CD14-positive monocyte (primary cell): ENCODE measurements at regions not wholly inside any gene's neighbourhood (a gene's known extent, or its start where the extent isn't known, plus 50 kb on each side); places are given as distances from the start of the nearest gene placed in this dataset.

Experiments
- DNase-seq, 3 donors: peaks; one replicate each; pipeline ENCODE4 v3.0.0-alpha.2; 2011 to 2022
- H2AFZ ChIP-seq: 2 replicates; pipeline ENCODE4 v1.6.0; 2012; ENCODE audit warnings: mild to moderate bottlenecking, low read depth, low read length, inconsistent platforms; ENCODE audit not compliant: insufficient read depth, poor library complexity, severe bottlenecking
- H3K27ac ChIP-seq, 2 donors: 1 replicate in 1 of 2; 2 replicates in 1 of 2; pipeline ENCODE4 v1.5.1; 2012 to 2013; ENCODE audit warnings: low read length in 2 of 2, control low read depth in 1 of 2, inconsistent platforms in 1 of 2, low read depth in 1 of 2, mild to moderate bottlenecking in 1 of 2
- H3K27me3 ChIP-seq, 2 donors: one replicate each; pipeline versions ENCODE4 v1.6.0 to v1.6.1; 2011 to 2013; ENCODE audit warnings: low read length in 2 of 2; ENCODE audit not compliant: control insufficient read depth in 2 of 2, insufficient read depth in 2 of 2
- H3K36me3 ChIP-seq, 2 donors: replicated peaks in 1 of 2; 1 replicate in 1 of 2; 2 replicates in 1 of 2; pipeline versions ENCODE4 v1.5.1 to v1.6.1; 2012 to 2013; ENCODE audit warnings: low read length in 2 of 2, control low read depth in 1 of 2, inconsistent platforms in 1 of 2, mild to moderate bottlenecking in 1 of 2; ENCODE audit not compliant: insufficient read depth in 2 of 2, control insufficient read depth in 1 of 2
- H3K4me1 ChIP-seq, 2 donors: 1 replicate in 1 of 2; 2 replicates in 1 of 2; pipeline versions ENCODE4 v1.5.1 to v1.6.1; 2012 to 2013; ENCODE audit warnings: low read length in 2 of 2, control low read depth in 1 of 2, inconsistent platforms in 1 of 2, mild to moderate bottlenecking in 1 of 2, moderate library complexity in 1 of 2; ENCODE audit not compliant: insufficient read depth in 2 of 2, control insufficient read depth in 1 of 2
- H3K4me2 ChIP-seq: replicated peaks from 2 replicates; pipeline ENCODE3; 2012; ENCODE audit warnings: low read length, moderate library complexity, mild to moderate bottlenecking; ENCODE audit not compliant: poor library complexity, severe bottlenecking; ENCODE audit errors: extremely low read depth
- H3K4me3 ChIP-seq, 3 experiments: fragments of 200-600 bp in 1 of 3; sonication (generic) in 1 of 3; replicated peaks in 1 of 3; 1 replicate in 2 of 3; 2 replicates in 1 of 3; pipeline ENCODE4 v1.5.1; 2011 to 2013; ENCODE audit warnings: low read length in 3 of 3, mild to moderate bottlenecking in 3 of 3, control low read depth in 2 of 3, low read depth in 2 of 3, inconsistent platforms in 1 of 3, moderate library complexity in 1 of 3
- H3K79me2 ChIP-seq: 2 replicates; pipeline ENCODE4 v1.6.0; 2012; ENCODE audit warnings: mild to moderate bottlenecking, control low read depth, inconsistent platforms, low read length, moderate library complexity; ENCODE audit not compliant: insufficient read depth
- H3K9ac ChIP-seq: 2 replicates; pipeline ENCODE4 v1.6.0; 2017; ENCODE audit warnings: low read length, mild to moderate bottlenecking; ENCODE audit not compliant: insufficient read depth, poor library complexity, severe bottlenecking
- H3K9me3 ChIP-seq, 2 donors: replicated peaks in 1 of 2; 1 replicate in 1 of 2; 2 replicates in 1 of 2; pipeline versions ENCODE4 v1.5.1 to v1.6.1; 2012 to 2013; ENCODE audit warnings: low read length in 2 of 2, control low read depth in 1 of 2; ENCODE audit not compliant: control insufficient read depth in 1 of 2, insufficient read depth in 1 of 2
- H4K20me1 ChIP-seq: 2 replicates; pipeline ENCODE4 v1.6.0; 2012; ENCODE audit warnings: mild to moderate bottlenecking, low read length, control low read depth, moderate library complexity; ENCODE audit not compliant: insufficient read depth
- H3K27ac Mint-ChIP-seq, 7 donors: one replicate each; pipeline ENCODE4 v1.8.0; 2020; ENCODE audit warnings: mild to moderate bottlenecking in 7 of 7, mixed read lengths in 7 of 7, moderate library complexity in 6 of 7, inconsistent platforms in 2 of 7
- H3K27me3 Mint-ChIP-seq, 3 donors: one replicate each; pipeline ENCODE4 v1.8.0; 2021 to 2022; ENCODE audit warnings: low read depth in 3 of 3, mild to moderate bottlenecking in 3 of 3, mixed read lengths in 3 of 3, moderate library complexity in 3 of 3, inconsistent platforms in 1 of 3
- H3K36me3 Mint-ChIP-seq, 2 donors: one replicate each; pipeline ENCODE4 v1.8.0; 2020; ENCODE audit warnings: mixed read lengths in 2 of 2, inconsistent platforms in 1 of 2, mild to moderate bottlenecking in 1 of 2
- H3K4me1 Mint-ChIP-seq: one replicate; pipeline ENCODE4 v1.8.0; 2020; ENCODE audit warnings: mild to moderate bottlenecking, mixed read lengths
- H3K4me3 Mint-ChIP-seq, 2 donors: one replicate each; pipeline ENCODE4 v1.8.0; 2020; ENCODE audit warnings: mild to moderate bottlenecking in 2 of 2, mixed read lengths in 2 of 2, moderate library complexity in 1 of 2
- H3K9me3 Mint-ChIP-seq, 7 donors: one replicate each; pipeline ENCODE4 v1.8.0; 2020 to 2022; ENCODE audit warnings: mixed read lengths in 7 of 7, mild to moderate bottlenecking in 6 of 7, moderate library complexity in 6 of 7, inconsistent platforms in 2 of 7
- WGBS: methylation state at CpG from one replicate; pipeline ENCODE4 v1.1.5; 2013; ENCODE audit warnings: missing lambda C conversion rate; ENCODE audit not compliant: insufficient coverage; 5-methylcytosine and 5-hydroxymethylcytosine counted together
- intact Hi-C, 2 donors: fragments of 100-400 bp; cut with micrococcal nuclease; formaldehyde crosslinking; loops; one replicate each; pipeline versions ENCODE4 v1.15.0 to v1.15.1; 2023
- TF ChIP-seq, protein P1 (sequence below): fragments of 200-600 bp; IDR thresholded peaks from one replicate; pipeline ENCODE4 v1.8.0; 2022; ENCODE audit warnings: antibody characterized with exemption, mild to moderate bottlenecking

DNA sequence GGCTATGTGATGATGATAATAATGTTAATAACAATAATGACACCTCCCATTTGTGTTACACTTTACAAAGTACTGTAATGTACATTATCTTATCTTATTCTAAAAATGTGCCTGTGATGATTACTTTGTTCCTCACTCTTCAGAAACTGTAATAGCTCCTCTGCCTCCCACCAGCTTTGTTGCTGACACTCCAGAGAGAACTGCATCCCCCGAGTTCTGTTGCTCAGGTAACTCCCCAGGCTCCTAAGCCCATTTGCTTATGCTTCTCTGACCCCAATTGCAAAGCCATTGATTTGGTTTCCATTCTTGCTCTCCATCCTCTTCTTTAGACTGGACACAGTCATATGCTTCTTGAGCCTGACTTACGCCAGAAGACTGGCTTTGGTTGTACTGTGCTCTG is 319.7 kb downstream of the EPM2A start:
- Mint-ChIP-seq H3K27ac (no peak overlapping the region), H3K27me3 (no peaks in the 10 kb centered on the region), H3K9me3 (peaks cover 4 to 11% (median 7%) of the 10 kb centered on the region in 7 donors), H3K4me3 (no peak overlapping the region), H3K4me1 (no peaks in the 10 kb centered on the region), H3K36me3 (no peaks in the 10 kb centered on the region)
- TF ChIP-seq, protein P1, sequence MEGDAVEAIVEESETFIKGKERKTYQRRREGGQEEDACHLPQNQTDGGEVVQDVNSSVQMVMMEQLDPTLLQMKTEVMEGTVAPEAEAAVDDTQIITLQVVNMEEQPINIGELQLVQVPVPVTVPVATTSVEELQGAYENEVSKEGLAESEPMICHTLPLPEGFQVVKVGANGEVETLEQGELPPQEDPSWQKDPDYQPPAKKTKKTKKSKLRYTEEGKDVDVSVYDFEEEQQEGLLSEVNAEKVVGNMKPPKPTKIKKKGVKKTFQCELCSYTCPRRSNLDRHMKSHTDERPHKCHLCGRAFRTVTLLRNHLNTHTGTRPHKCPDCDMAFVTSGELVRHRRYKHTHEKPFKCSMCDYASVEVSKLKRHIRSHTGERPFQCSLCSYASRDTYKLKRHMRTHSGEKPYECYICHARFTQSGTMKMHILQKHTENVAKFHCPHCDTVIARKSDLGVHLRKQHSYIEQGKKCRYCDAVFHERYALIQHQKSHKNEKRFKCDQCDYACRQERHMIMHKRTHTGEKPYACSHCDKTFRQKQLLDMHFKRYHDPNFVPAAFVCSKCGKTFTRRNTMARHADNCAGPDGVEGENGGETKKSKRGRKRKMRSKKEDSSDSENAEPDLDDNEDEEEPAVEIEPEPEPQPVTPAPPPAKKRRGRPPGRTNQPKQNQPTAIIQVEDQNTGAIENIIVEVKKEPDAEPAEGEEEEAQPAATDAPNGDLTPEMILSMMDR, result no peak
- Histone ChIP-seq H3K4me1 (no peaks in the 10 kb centered on the region), H4K20me1 (no peaks in the 10 kb centered on the region), H3K79me2 (no peaks in the 10 kb centered on the region), H3K36me3 (no peaks in the 10 kb centered on the region), H3K9me3 (peaks cover 3% of the 10 kb centered on the region in 2 donors), H3K9ac (no peak overlapping the region), H3K4me3 (no peak overlapping the region), H2AFZ (no peak overlapping the region), H3K27ac (no peak overlapping the region), H3K4me2 (no peak overlapping the region), H3K27me3 (no peaks in the 10 kb centered on the region)
- WGBS, result 93% methylated on average over 2 of the region's 2 CpGs
- intact Hi-C loops, result no loop called here
- DNase-seq, result no peak

DNA sequence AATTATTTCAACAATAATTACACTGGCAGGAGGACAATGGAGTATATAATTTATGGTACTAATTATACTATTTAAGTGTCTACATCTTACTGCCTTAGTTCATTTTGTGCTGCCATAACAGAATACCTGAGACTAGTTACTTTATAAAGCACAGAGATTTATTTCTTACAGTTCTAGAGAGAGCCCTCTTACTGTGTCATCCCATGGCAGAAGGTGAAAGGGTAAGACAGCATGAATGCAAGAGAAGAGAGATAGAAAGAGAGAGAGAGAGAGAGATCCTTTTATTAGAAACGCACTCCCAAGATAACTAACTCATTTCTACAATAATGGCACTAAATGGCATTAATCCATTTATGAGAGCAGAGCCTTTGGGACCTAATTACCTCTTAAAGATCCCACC is 314.7 kb downstream of the EPM2A start:
- H3K4me1 ChIP-seq, result no peaks in the 10 kb centered on the region
- H4K20me1 ChIP-seq, result no peaks in the 10 kb centered on the region
- DNase-seq, result no peak
- Mint-ChIP-seq H3K36me3 (no peaks in the 10 kb centered on the region), H3K9me3 (peaks cover 2 to 10% (median 6%) of the 10 kb centered on the region in 7 donors), H3K4me3 (no peak overlapping the region), H3K27me3 (peaks cover 0 to 1% (median 0%) of the 10 kb centered on the region in 3 donors), H3K27ac (no peak overlapping the region), H3K4me1 (no peaks in the 10 kb centered on the region)
- no peaks in the 10 kb centered on the region for H3K79me2 ChIP-seq
- intact Hi-C loops, result no loop called here
- no peaks in the 10 kb centered on the region for H3K36me3 ChIP-seq
- peaks cover 3% of the 10 kb centered on the region in 2 donors for H3K9me3 ChIP-seq
- no peak overlapping the region for H3K4me3 ChIP-seq
- no peak overlapping the region for H3K4me2 ChIP-seq
- no peak overlapping the region for H3K27ac ChIP-seq
- no peak overlapping the region for H3K9ac ChIP-seq
- no peaks in the 10 kb centered on the region for H3K27me3 ChIP-seq
- TF ChIP-seq, protein P1, result no peak
- no CpG with 5 or more reads among the region's 1 CpG for WGBS
- H2AFZ ChIP-seq, result no peak overlapping the region
